ENCODE measurements at regions not wholly inside any gene's neighbourhood (a gene's known extent, or its start where the extent isn't known, plus 50 kb on each side); places are given as distances from the start of the nearest gene placed in this dataset.

- Histone ChIP-seq H3K27me3 (ENCODE audit: insufficient read depth, low read length, poor library complexity, severe bottlenecking) (no peaks in the 10 kb centered on the region), H3K4me1 (ENCODE audit: insufficient read depth, low read length, poor library complexity, severe bottlenecking) (no peaks in the 10 kb centered on the region), H3K36me3 (ENCODE audit: insufficient read depth, low read length) (no peaks in the 10 kb centered on the region), H3F3A (ENCODE audit: low read depth) (no peaks in the 10 kb centered on the region), H3K9ac (ENCODE audit: low read depth, low read length, poor library complexity, severe bottlenecking) (no peak overlapping the region), H3K9me3 (ENCODE audit: insufficient read depth, low read depth, low read length) (no peaks in the 10 kb centered on the region), H3K4me2 (ENCODE audit: low read depth, low read length, poor library complexity, severe bottlenecking) (no peak overlapping the region), H3K9me2 (replicated peaks; ENCODE audit: low read depth, low read length) (no peaks in the 10 kb centered on the region), H3K79me2 (ENCODE audit: insufficient read depth, low read length) (no peaks in the 10 kb centered on the region), H4K20me1 (ENCODE audit: insufficient read depth, low read length, poor library complexity, severe bottlenecking) (no peaks in the 10 kb centered on the region), H3K4me3 (ENCODE audit: low read length, poor library complexity, severe bottlenecking) (no peak overlapping the region), H2AFZ (ENCODE audit: low read length) (no peak overlapping the region)
- TF ChIP-seq CTCF (conservative IDR thresholded peaks at IDR 0.05; ENCODE audit: low read length), result no peak
- TF ChIP-seq EZH2phosphoT487 (IDR thresholded peaks at IDR 0.05; ENCODE audit: borderline replicate concordance), result no peak
Measured at GRCh38 chr1:217018648-217019047, 295.4 kb upstream of the ESRRG start.

GRCh38 chr1:217017165-217017564 is 293.9 kb upstream of the ESRRG start:
- H3K27me3 ChIP-seq (ENCODE audit: insufficient read depth, low read length, poor library complexity, severe bottlenecking), result no peaks in the 10 kb centered on the region
- no peaks in the 10 kb centered on the region for H3F3A ChIP-seq (ENCODE audit: low read depth)
- no peaks in the 10 kb centered on the region for H3K79me2 ChIP-seq (ENCODE audit: insufficient read depth, low read length)
- H3K9ac ChIP-seq (ENCODE audit: low read depth, low read length, poor library complexity, severe bottlenecking), result no peak overlapping the region
- no peaks in the 10 kb centered on the region for H3K4me1 ChIP-seq (ENCODE audit: insufficient read depth, low read length, poor library complexity, severe bottlenecking)
- H4K20me1 ChIP-seq (ENCODE audit: insufficient read depth, low read length, poor library complexity, severe bottlenecking), result no peaks in the 10 kb centered on the region
- no peaks in the 10 kb centered on the region for H3K9me3 ChIP-seq (ENCODE audit: insufficient read depth, low read depth, low read length)
- H3K9me2 ChIP-seq (replicated peaks; ENCODE audit: low read depth, low read length), result no peaks in the 10 kb centered on the region
- H3K4me2 ChIP-seq (ENCODE audit: low read depth, low read length, poor library complexity, severe bottlenecking), result no peak overlapping the region
- no peak overlapping the region for H2AFZ ChIP-seq (ENCODE audit: low read length)
- H3K36me3 ChIP-seq (ENCODE audit: insufficient read depth, low read length), result no peaks in the 10 kb centered on the region
- no peak overlapping the region for H3K4me3 ChIP-seq (ENCODE audit: low read length, poor library complexity, severe bottlenecking)
- no peak for TF ChIP-seq CTCF (conservative IDR thresholded peaks at IDR 0.05; ENCODE audit: low read length)
- no peak for TF ChIP-seq EZH2phosphoT487 (IDR thresholded peaks at IDR 0.05; ENCODE audit: borderline replicate concordance)

GRCh38 chr1:217014066-217014465 is 290.8 kb upstream of the ESRRG start:
- H3F3A ChIP-seq (ENCODE audit: low read depth), result no peaks in the 10 kb centered on the region
- TF ChIP-seq EZH2phosphoT487 (IDR thresholded peaks at IDR 0.05; ENCODE audit: borderline replicate concordance) (no peak), CTCF (conservative IDR thresholded peaks at IDR 0.05; ENCODE audit: low read length) (no peak)
- no peaks in the 10 kb centered on the region for H3K27me3 ChIP-seq (ENCODE audit: insufficient read depth, low read length, poor library complexity, severe bottlenecking)
- no peak overlapping the region for H3K9ac ChIP-seq (ENCODE audit: low read depth, low read length, poor library complexity, severe bottlenecking)
- no peaks in the 10 kb centered on the region for H3K36me3 ChIP-seq (ENCODE audit: insufficient read depth, low read length)
- no peaks in the 10 kb centered on the region for H3K9me3 ChIP-seq (ENCODE audit: insufficient read depth, low read depth, low read length)
- no peaks in the 10 kb centered on the region for H3K4me1 ChIP-seq (ENCODE audit: insufficient read depth, low read length, poor library complexity, severe bottlenecking)
- H4K20me1 ChIP-seq (ENCODE audit: insufficient read depth, low read length, poor library complexity, severe bottlenecking), result no peaks in the 10 kb centered on the region
- no peak overlapping the region for H2AFZ ChIP-seq (ENCODE audit: low read length)
- no peak overlapping the region for H3K4me2 ChIP-seq (ENCODE audit: low read depth, low read length, poor library complexity, severe bottlenecking)
- H3K4me3 ChIP-seq (ENCODE audit: low read length, poor library complexity, severe bottlenecking), result no peak overlapping the region
- H3K79me2 ChIP-seq (ENCODE audit: insufficient read depth, low read length), result no peaks in the 10 kb centered on the region
- H3K9me2 ChIP-seq (replicated peaks; ENCODE audit: low read depth, low read length), result no peaks in the 10 kb centered on the region

All from Loucy (cell line).